ENCODE measurements at regions not wholly inside any gene's neighbourhood (a gene's known extent, or its start where the extent isn't known, plus 50 kb on each side); places are given as distances from the start of the nearest gene placed in this dataset.

- no peaks in the 10 kb centered on the region for H3K9me3 ChIP-seq (ENCODE audit: insufficient read depth in 2 of 2, low read depth in 1 of 2, low read length in 1 of 2)
- no peaks in the 10 kb centered on the region for H3K79me2 ChIP-seq (ENCODE audit: control insufficient read depth in 1 of 2, insufficient read depth in 2 of 2, low read length in 2 of 2)
- no peak overlapping the region for H2AK5ac ChIP-seq (ENCODE audit: low read depth, low read length)
Measured at GRCh38 chr5:154627698-154628678, 127.2 kb upstream of the LARP1 start.

More at GRCh38 chr5:154627698-154628678, 127.2 kb upstream of the LARP1 start:
- ChIA-PET CTCF (ENCODE audit: partially characterized antibody) (interaction anchor here (0.7 to 2.2 kb wide), 8 partner anchors 10 to 556 kb away, joined by 3 to 11 read pairs (median 4); no protein-coding TSS in a partner anchor), POLR2A (ENCODE audit: partially characterized antibody) (interaction anchor here (1.1 to 1.4 kb wide), 2 partner anchors 12 to 195 kb away, joined by 3 read pairs; no protein-coding TSS in a partner anchor)
- no peak overlapping the region for H2AFZ ChIP-seq (ENCODE audit: low read length)
- no peak overlapping the region for H4K91ac ChIP-seq (replicated peaks; ENCODE audit: insufficient read length, low read length)
- no peak overlapping the region for H3K23ac ChIP-seq (ENCODE audit: insufficient read length)
- no peaks in the 10 kb centered on the region for H3K23me2 ChIP-seq (ENCODE audit: low read depth, low read length)
- no peaks in the 10 kb centered on the region for H4K20me1 ChIP-seq (replicated peaks in 1 of 2; ENCODE audit: control insufficient read depth in 1 of 2, insufficient read depth in 2 of 2, low read length in 2 of 2)
- H3K4ac ChIP-seq (replicated peaks; ENCODE audit: insufficient read length, low read depth, low read length) = no peak overlapping the region
- H2BK5ac ChIP-seq (ENCODE audit: low read depth, low read length) = no peak overlapping the region
- H3K9ac ChIP-seq (replicated peaks in 1 of 4; ENCODE audit: extremely low read depth in 1 of 4, low read depth in 3 of 4, low read length in 3 of 4) = no peak overlapping the region
- H3K4me2 ChIP-seq (ENCODE audit: insufficient read depth in 1 of 2, low read depth in 2 of 2, low read length in 2 of 2) = no peak overlapping the region
- WGBS, 2 experiments (ENCODE audit: extremely low coverage in 1 of 2, insufficient coverage in 1 of 2, insufficient read length in 1 of 2, insufficient replicate concordance in 2 of 2, low coverage in 1 of 2, low lambda C conversion rate in 2 of 2, missing lambda C conversion rate in 1 of 2) = 83% methylated on average over 7 of the region's 7 CpGs; no CpG with 5 or more reads in 1 of the 2 experiments
- H3K4me3 ChIP-seq (ENCODE audit: extremely low read depth in 1 of 4, insufficient read depth in 2 of 4, low read depth in 3 of 4, low read length in 4 of 4) = no peak overlapping the region
- H3K27me3 ChIP-seq (replicated peaks in 1 of 4; ENCODE audit: control insufficient read depth in 3 of 4, extremely low read depth in 1 of 4, insufficient read depth in 3 of 4, low read length in 3 of 4) = no peaks in the 10 kb centered on the region
- H3K56ac ChIP-seq (replicated peaks; ENCODE audit: insufficient read length, low read depth, low read length) = no peak overlapping the region
- H4K5ac ChIP-seq (ENCODE audit: insufficient read length, low read depth, low read length) = no peak overlapping the region
- no peaks in the 10 kb centered on the region; a peak in 1 of 7 replicates for H3K4me1 ChIP-seq (replicated peaks in 1 of 4; ENCODE audit: control insufficient read depth in 3 of 4, insufficient read depth in 4 of 4, low read length in 3 of 4)
- no peak overlapping the region for H3K14ac ChIP-seq (ENCODE audit: insufficient read length)
- H3K18ac ChIP-seq (ENCODE audit: extremely low read depth, low read length) = no peak overlapping the region
- no peaks in the 10 kb centered on the region for H3K36me3 ChIP-seq (ENCODE audit: control insufficient read depth in 2 of 4, insufficient read depth in 4 of 4, low read length in 3 of 4)
- H2BK20ac ChIP-seq (ENCODE audit: low read length) = no peak overlapping the region
- H3K27ac ChIP-seq (ENCODE audit: low read depth, low read length) = peak overlapping the region; percentile 26; the same call in 1 of the 2 replicates
- TF ChIP-seq CTBP2 (IDR thresholded peaks at IDR 0.05; ENCODE audit: borderline replicate concordance, insufficient read depth, insufficient read length, low read length) (no peak), JUND (IDR thresholded peaks at IDR 0.05; ENCODE audit: low read length) (no peak)
- H2BK12ac ChIP-seq (ENCODE audit: low read depth, low read length) = no peak overlapping the region
- no peaks in the 10 kb centered on the region for H3K79me1 ChIP-seq (ENCODE audit: low read depth, low read length)
- no peak overlapping the region for H2BK15ac ChIP-seq (ENCODE audit: low read length)
- DNase-seq (ENCODE audit: low read depth in 1 of 2, low spot score in 2 of 2) (no peak), FAIRE-seq (no peak)
- H2BK120ac ChIP-seq (replicated peaks; ENCODE audit: low read depth, low read length) = no peak overlapping the region
- H4K8ac ChIP-seq (ENCODE audit: extremely low read depth, insufficient read depth, low read length) = no peak overlapping the region
